ENCODE measurements at regions not wholly inside any gene's neighbourhood (a gene's known extent, or its start where the extent isn't known, plus 50 kb on each side); places are given as distances from the start of the nearest gene placed in this dataset.

DNA sequence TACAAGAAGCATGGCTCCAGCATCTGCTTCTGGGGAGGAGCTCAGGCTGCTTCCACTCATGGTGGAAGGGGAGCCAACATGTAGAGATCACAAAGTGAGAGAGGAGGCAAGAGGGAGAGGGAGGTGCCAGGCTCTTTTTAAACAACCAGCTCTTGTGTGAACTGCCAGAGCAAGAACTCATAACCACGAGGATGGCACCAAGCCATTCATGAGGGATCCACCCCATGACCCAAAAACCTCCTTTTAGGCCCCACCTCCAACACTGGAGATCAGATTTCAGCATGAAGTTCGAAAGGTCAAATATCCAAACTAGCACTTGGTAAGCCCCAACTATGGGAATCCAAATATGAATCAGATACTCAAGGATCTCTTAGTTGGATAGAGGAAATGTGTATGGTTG is 131.2 kb downstream of the RXFP2 start:
- POLR2A ChIA-PET = no interaction called here
- CTCF ChIA-PET = no interaction called here
- no peaks in the 10 kb centered on the region for H3K36me3 ChIP-seq (ENCODE audit: control insufficient read depth in 2 of 2, insufficient read depth in 1 of 2, low read length in 2 of 2)
- no peaks in the 10 kb centered on the region for H3K4me1 ChIP-seq (ENCODE audit: control insufficient read depth, insufficient read depth, low read length)
- H3K9me3 ChIP-seq (ENCODE audit: control insufficient read depth, insufficient read depth, low read depth, low read length) = no peaks in the 10 kb centered on the region
- H3K4me3 ChIP-seq (ENCODE audit: low read depth, low read length) = no peak overlapping the region
- no peak overlapping the region for H3K27ac ChIP-seq (ENCODE audit: extremely low read depth, low read depth, low read length)
- no peak for TF ChIP-seq ZNF10 (tag by site-specific recombination; IDR thresholded peaks at IDR 0.05)
- no peak for TF ChIP-seq ZNF19 (tag by site-specific recombination; IDR thresholded peaks at IDR 0.05; ENCODE audit: low read depth)
- TF ChIP-seq ZSCAN5A (tag by site-specific recombination; IDR thresholded peaks at IDR 0.05) = no peak
- TF ChIP-seq, protein P1, sequence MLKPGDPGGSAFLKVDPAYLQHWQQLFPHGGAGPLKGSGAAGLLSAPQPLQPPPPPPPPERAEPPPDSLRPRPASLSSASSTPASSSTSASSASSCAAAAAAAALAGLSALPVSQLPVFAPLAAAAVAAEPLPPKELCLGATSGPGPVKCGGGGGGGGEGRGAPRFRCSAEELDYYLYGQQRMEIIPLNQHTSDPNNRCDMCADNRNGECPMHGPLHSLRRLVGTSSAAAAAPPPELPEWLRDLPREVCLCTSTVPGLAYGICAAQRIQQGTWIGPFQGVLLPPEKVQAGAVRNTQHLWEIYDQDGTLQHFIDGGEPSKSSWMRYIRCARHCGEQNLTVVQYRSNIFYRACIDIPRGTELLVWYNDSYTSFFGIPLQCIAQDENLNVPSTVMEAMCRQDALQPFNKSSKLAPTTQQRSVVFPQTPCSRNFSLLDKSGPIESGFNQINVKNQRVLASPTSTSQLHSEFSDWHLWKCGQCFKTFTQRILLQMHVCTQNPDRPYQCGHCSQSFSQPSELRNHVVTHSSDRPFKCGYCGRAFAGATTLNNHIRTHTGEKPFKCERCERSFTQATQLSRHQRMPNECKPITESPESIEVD (tag by site-specific recombination; IDR thresholded peaks at IDR 0.05) = no peak
- no peak for TF ChIP-seq ZNF37A (tag by site-specific recombination; IDR thresholded peaks at IDR 0.05)
- no peak for TF ChIP-seq ZNF610 (tag by site-specific recombination; IDR thresholded peaks at IDR 0.05; ENCODE audit: borderline replicate concordance)
- TF ChIP-seq ZNF24 (tag by site-specific recombination; IDR thresholded peaks at IDR 0.05) = no peak
- no peak for TF ChIP-seq MZF1 (tag by site-specific recombination; IDR thresholded peaks at IDR 0.05; ENCODE audit: borderline replicate concordance)
- TF ChIP-seq ZNF211 (tag by site-specific recombination; IDR thresholded peaks at IDR 0.05; ENCODE audit: low read depth) = no peak
- no peak for TF ChIP-seq GLIS2 (tag by site-specific recombination; IDR thresholded peaks at IDR 0.05)
- TF ChIP-seq ZNF629 (tag by site-specific recombination; IDR thresholded peaks at IDR 0.05) = no peak
- TF ChIP-seq, protein P2, sequence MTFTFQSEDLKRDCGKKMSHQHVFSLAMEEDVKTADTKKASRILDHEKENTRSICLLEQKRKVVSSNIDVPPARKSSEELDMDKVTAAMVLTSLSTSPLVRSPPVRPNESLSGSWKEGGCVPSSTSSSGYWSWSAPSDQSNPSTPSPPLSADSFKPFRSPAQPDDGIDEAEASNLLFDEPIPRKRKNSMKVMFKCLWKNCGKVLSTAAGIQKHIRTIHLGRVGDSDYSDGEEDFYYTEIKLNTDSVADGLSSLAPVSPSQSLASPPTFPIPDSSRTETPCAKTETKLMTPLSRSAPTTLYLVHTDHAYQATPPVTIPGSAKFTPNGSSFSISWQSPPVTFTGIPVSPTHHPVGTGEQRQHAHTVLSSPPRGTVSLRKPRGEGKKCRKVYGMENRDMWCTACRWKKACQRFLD (tag by site-specific recombination; IDR thresholded peaks at IDR 0.05) = no peak
- no peak for TF ChIP-seq ZNF266 (tag by site-specific recombination; IDR thresholded peaks at IDR 0.05; ENCODE audit: low read depth)
- TF ChIP-seq PBX3 (CRISPR knock-in tag; IDR thresholded peaks at IDR 0.05) = no peak
- no peak for TF ChIP-seq ZNF600 (tag by site-specific recombination; IDR thresholded peaks at IDR 0.05)
- TF ChIP-seq, protein P3, sequence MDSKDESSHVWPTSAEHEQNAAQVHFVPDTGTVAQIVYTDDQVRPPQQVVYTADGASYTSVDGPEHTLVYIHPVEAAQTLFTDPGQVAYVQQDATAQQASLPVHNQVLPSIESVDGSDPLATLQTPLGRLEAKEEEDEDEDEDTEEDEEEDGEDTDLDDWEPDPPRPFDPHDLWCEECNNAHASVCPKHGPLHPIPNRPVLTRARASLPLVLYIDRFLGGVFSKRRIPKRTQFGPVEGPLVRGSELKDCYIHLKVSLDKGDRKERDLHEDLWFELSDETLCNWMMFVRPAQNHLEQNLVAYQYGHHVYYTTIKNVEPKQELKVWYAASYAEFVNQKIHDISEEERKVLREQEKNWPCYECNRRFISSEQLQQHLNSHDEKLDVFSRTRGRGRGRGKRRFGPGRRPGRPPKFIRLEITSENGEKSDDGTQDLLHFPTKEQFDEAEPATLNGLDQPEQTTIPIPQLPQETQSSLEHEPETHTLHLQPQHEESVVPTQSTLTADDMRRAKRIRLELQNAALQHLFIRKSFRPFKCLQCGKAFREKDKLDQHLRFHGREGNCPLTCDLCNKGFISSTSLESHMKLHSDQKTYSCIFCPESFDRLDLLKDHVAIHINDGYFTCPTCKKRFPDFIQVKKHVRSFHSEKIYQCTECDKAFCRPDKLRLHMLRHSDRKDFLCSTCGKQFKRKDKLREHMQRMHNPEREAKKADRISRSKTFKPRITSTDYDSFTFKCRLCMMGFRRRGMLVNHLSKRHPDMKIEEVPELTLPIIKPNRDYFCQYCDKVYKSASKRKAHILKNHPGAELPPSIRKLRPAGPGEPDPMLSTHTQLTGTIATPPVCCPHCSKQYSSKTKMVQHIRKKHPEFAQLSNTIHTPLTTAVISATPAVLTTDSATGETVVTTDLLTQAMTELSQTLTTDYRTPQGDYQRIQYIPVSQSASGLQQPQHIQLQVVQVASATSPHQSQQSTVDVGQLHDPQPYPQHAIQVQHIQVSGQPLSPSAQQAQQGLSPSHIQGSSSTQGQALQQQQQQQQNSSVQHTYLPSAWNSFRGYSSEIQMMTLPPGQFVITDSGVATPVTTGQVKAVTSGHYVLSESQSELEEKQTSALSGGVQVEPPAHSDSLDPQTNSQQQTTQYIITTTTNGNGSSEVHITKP (tag by site-specific recombination; IDR thresholded peaks at IDR 0.05) = no peak
- no peak for TF ChIP-seq ZNF768 (tag by site-specific recombination; IDR thresholded peaks at IDR 0.05)
- no peak for TF ChIP-seq ZNF624 (tag by site-specific recombination; IDR thresholded peaks at IDR 0.05)
- TF ChIP-seq ZNF521 (tag by site-specific recombination; IDR thresholded peaks at IDR 0.05) = no peak
